A673 (cell line): ENCODE measurements at regions not wholly inside any gene's neighbourhood (a gene's known extent, or its start where the extent isn't known, plus 50 kb on each side); places are given as distances from the start of the nearest gene placed in this dataset.

Experiments used
- BruUV-seq: library from RNA; stranded (reverse); fragments of 400-500 nt; replicated peaks from 2 replicates; lab custom pipeline; 2021; lab: Mats Ljungman, UMichigan
- CTCF ChIA-PET: fragments of 300-600 bp; sonication (Branson Sonifier 250); formaldehyde crosslinking; loops from one replicate; lab custom pipeline; 2022; ENCODE audit warnings: antibody characterized with exemption; lab: Charles Lee
- POLR2A ChIA-PET: fragments of 300-600 bp; sonication (Branson Sonifier 250); formaldehyde crosslinking; loops from one replicate; lab custom pipeline; 2022; ENCODE audit warnings: antibody characterized with exemption; ENCODE audit not compliant: low non-redundant PET; lab: Charles Lee
- DNase-seq: peaks from one replicate; pipeline ENCODE4 v3.0.0-alpha.2; 2015; ENCODE audit warnings: low spot score
- H3K27ac ChIP-seq: fragments of 200-600 bp; sonication (generic); 2 replicates; pipeline ENCODE4 v1.5.1; 2016; ENCODE audit warnings: mixed run types, low read depth, mild to moderate bottlenecking, mixed read lengths, antibody characterized with exemption, low read length; ENCODE audit not compliant: poor library complexity, severe bottlenecking
- H3K27me3 ChIP-seq: fragments of 200-600 bp; sonication (generic); replicated peaks from 2 replicates; pipeline ENCODE4 v1.6.1; 2017; ENCODE audit warnings: mixed run types, low read depth, mild to moderate bottlenecking, mixed read lengths, antibody characterized with exemption, low read length; ENCODE audit not compliant: insufficient read depth, poor library complexity
- H3K36me3 ChIP-seq: fragments of 200-600 bp; sonication (generic); 2 replicates; pipeline ENCODE4 v1.6.1; 2016; ENCODE audit warnings: mixed run types, mild to moderate bottlenecking, mixed read lengths, antibody characterized with exemption, low read length; ENCODE audit not compliant: insufficient read depth, poor library complexity, severe bottlenecking
- H3K4me1 ChIP-seq: fragments of 200-600 bp; sonication (generic); 2 replicates; pipeline ENCODE4 v1.6.1; 2017; ENCODE audit warnings: mixed run types, mild to moderate bottlenecking, mixed read lengths, antibody characterized with exemption, low read length; ENCODE audit not compliant: insufficient read depth, poor library complexity, severe bottlenecking
- H3K4me3 ChIP-seq: fragments of 200-600 bp; sonication (generic); 2 replicates; pipeline ENCODE4 v1.5.1; 2016; ENCODE audit warnings: low read depth, mixed run types, mild to moderate bottlenecking, mixed read lengths, low read length; ENCODE audit not compliant: poor library complexity, severe bottlenecking
- H3K9me3 ChIP-seq: fragments of 200-600 bp; sonication (generic); 2 replicates; pipeline ENCODE4 v1.6.1; 2016; ENCODE audit warnings: mixed run types, low read depth, mild to moderate bottlenecking, mixed read lengths, antibody characterized with exemption, low read length; ENCODE audit not compliant: poor library complexity, severe bottlenecking
- CTCF ChIP-seq: fragments of 300-800, 200-600 bp; sonication (generic); conservative IDR thresholded peaks from 2 replicates; pipeline ENCODE4 v1.5.1; 2017; ENCODE audit warnings: low read depth, mild to moderate bottlenecking, antibody characterized with exemption, low read length, moderate library complexity, mixed read lengths
- EZH2 ChIP-seq: fragments of 200-600 bp; sonication (generic); IDR thresholded peaks from 2 replicates; pipeline ENCODE4 v1.6.1; 2017; ENCODE audit warnings: borderline replicate concordance, low read depth, mild to moderate bottlenecking, mixed read lengths, antibody characterized with exemption, low read length; ENCODE audit not compliant: poor library complexity, severe bottlenecking
- intact Hi-C: fragments of 100-400 bp; cut with micrococcal nuclease; formaldehyde crosslinking; loops from one replicate; pipeline ENCODE4 v1.10.0; 2022; ENCODE audit not compliant: unreplicated experiment

GRCh38 chr11:112596324-112596723 is 335.7 kb upstream of the PLET1 start:
- H3K27ac ChIP-seq = no peak overlapping the region
- no peaks in the 10 kb centered on the region for H3K9me3 ChIP-seq
- H3K27me3 ChIP-seq = no peaks in the 10 kb centered on the region
- intact Hi-C loops = no loop called here
- H3K4me1 ChIP-seq = no peaks in the 10 kb centered on the region
- ChIA-PET POLR2A (interaction anchor here (0.7 kb wide), 1 partner anchor 73 kb away, joined by 3 read pairs; no protein-coding TSS in a partner anchor), CTCF (interaction anchor here (2.0 kb wide), 1 partner anchor 8 kb away, joined by 5 read pairs; no protein-coding TSS in a partner anchor)
- H3K4me3 ChIP-seq = no peak overlapping the region
- no peak for TF ChIP-seq EZH2
- TF ChIP-seq CTCF = no peak
- BruUV-seq = no TSS peak
- DNase-seq = no peak
- no peaks in the 10 kb centered on the region for H3K36me3 ChIP-seq

- POLR2A ChIA-PET = no interaction called here
- no peaks in the 10 kb centered on the region for H3K27me3 ChIP-seq
- H3K9me3 ChIP-seq = no peaks in the 10 kb centered on the region
- H3K4me1 ChIP-seq = peaks cover 4% of the 10 kb centered on the region
- intact Hi-C loops = no loop called here
- H3K4me3 ChIP-seq = no peak overlapping the region
- DNase-seq = no peak
- H3K36me3 ChIP-seq = no peaks in the 10 kb centered on the region
- H3K27ac ChIP-seq = no peak overlapping the region
- no peak for TF ChIP-seq CTCF
- BruUV-seq = no TSS peak
- CTCF ChIA-PET = interaction anchor here (2.0 kb wide), 1 partner anchor 9 kb away, joined by 5 read pairs; no protein-coding TSS in a partner anchor
Observed at GRCh38 chr11:112597286-112597790, 336.7 kb upstream of the PLET1 start.

GRCh38 chr11:112599265-112599664 is 338.6 kb upstream of the PLET1 start:
- Histone ChIP-seq H3K27ac (no peak overlapping the region), H3K4me3 (no peak overlapping the region), H3K9me3 (no peaks in the 10 kb centered on the region), H3K27me3 (no peaks in the 10 kb centered on the region), H3K36me3 (no peaks in the 10 kb centered on the region), H3K4me1 (peaks cover 13% of the 10 kb centered on the region)
- TF ChIP-seq EZH2 (no peak), CTCF (no peak)
- intact Hi-C loops = no loop called here
- no TSS peak for BruUV-seq
- ChIA-PET POLR2A (no interaction called here), CTCF (no interaction called here)
- no peak for DNase-seq
